H9 (cell line): ENCODE measurements at regions not wholly inside any gene's neighbourhood (a gene's known extent, or its start where the extent isn't known, plus 50 kb on each side); places are given as distances from the start of the nearest gene placed in this dataset.

ENCODE experiments used
- DNase-seq: peaks from one replicate; pipeline ENCODE4 v3.0.0-alpha.2; 2017
- H2AFZ ChIP-seq: one replicate; pipeline ENCODE4 v1.6.1; 2013; ENCODE audit warnings: mild to moderate bottlenecking, low read length, control low read depth, moderate library complexity
- H2AK5ac ChIP-seq: 2 replicates; pipeline ENCODE4 v1.6.1; 2013; ENCODE audit warnings: low read length, control low read depth, mixed read lengths; ENCODE audit not compliant: insufficient read length
- H2BK120ac ChIP-seq: one replicate; pipeline ENCODE4 v1.6.1; 2013; ENCODE audit warnings: low read depth, mild to moderate bottlenecking, low read length, control low read depth, inconsistent platforms; ENCODE audit not compliant: poor library complexity, severe bottlenecking
- H2BK12ac ChIP-seq: 2 replicates; pipeline ENCODE4 v1.6.1; 2013; ENCODE audit warnings: low read length, control low read depth, mixed read lengths, low read depth; ENCODE audit not compliant: insufficient read length
- H2BK15ac ChIP-seq: 2 replicates; pipeline ENCODE4 v1.6.1; 2013; ENCODE audit warnings: low read depth, low read length, control low read depth
- H2BK20ac ChIP-seq: one replicate; pipeline ENCODE4 v1.6.1; 2013; ENCODE audit warnings: low read depth, mild to moderate bottlenecking, low read length, control low read depth, inconsistent platforms; ENCODE audit not compliant: poor library complexity, severe bottlenecking
- H2BK5ac ChIP-seq: 2 replicates; pipeline ENCODE4 v1.6.1; 2013; ENCODE audit warnings: low read length, control low read depth, mixed read lengths; ENCODE audit not compliant: insufficient read length
- H3K14ac ChIP-seq: 2 replicates; pipeline ENCODE4 v1.6.1; 2013; ENCODE audit warnings: low read length, control low read depth; ENCODE audit not compliant: insufficient read depth
- H3K18ac ChIP-seq: 2 replicates; pipeline ENCODE4 v1.6.1; 2013; ENCODE audit warnings: low read depth, mild to moderate bottlenecking, mixed read lengths, low read length, control low read depth; ENCODE audit not compliant: insufficient read length
- H3K23ac ChIP-seq: 2 replicates; pipeline ENCODE4 v1.6.1; 2013; ENCODE audit warnings: low read length, control low read depth, mixed read lengths, low read depth; ENCODE audit not compliant: insufficient read length
- H3K23me2 ChIP-seq: 2 replicates; pipeline ENCODE4 v1.6.1; 2013; ENCODE audit warnings: low read depth, mild to moderate bottlenecking, mixed read lengths, low read length, control low read depth; ENCODE audit not compliant: insufficient read length, poor library complexity, severe bottlenecking
- H3K27ac ChIP-seq: 2 replicates; pipeline ENCODE4 v1.5.1; 2013; ENCODE audit warnings: low read length, control low read depth, mixed read lengths, low read depth; ENCODE audit not compliant: insufficient read length
- H3K27me3 ChIP-seq: 2 replicates; pipeline ENCODE4 v1.6.1; 2013; ENCODE audit warnings: low read length, control low read depth, inconsistent platforms; ENCODE audit not compliant: insufficient read depth
- H3K4ac ChIP-seq: 2 replicates; pipeline ENCODE4 v1.6.1; 2013; ENCODE audit warnings: low read depth, mild to moderate bottlenecking, control low read depth, inconsistent platforms, low read length, moderate library complexity
- H3K4me1 ChIP-seq: 2 replicates; pipeline ENCODE4 v1.6.1; 2013; ENCODE audit warnings: low read length, control low read depth, inconsistent platforms; ENCODE audit not compliant: insufficient read depth
- H3K4me2 ChIP-seq: 2 replicates; pipeline ENCODE4 v1.6.1; 2013; ENCODE audit warnings: low read length, control low read depth, mixed read lengths; ENCODE audit not compliant: insufficient read length, insufficient read depth
- H3K56ac ChIP-seq: 2 replicates; pipeline ENCODE4 v1.6.1; 2013; ENCODE audit warnings: low read depth, mild to moderate bottlenecking, mixed read lengths, low read length, control low read depth; ENCODE audit not compliant: insufficient read length
- H3K79me1 ChIP-seq: 2 replicates; pipeline ENCODE4 v1.6.1; 2013; ENCODE audit warnings: low read depth, mild to moderate bottlenecking, moderate library complexity, low read length, control low read depth, inconsistent platforms; ENCODE audit not compliant: insufficient read depth, poor library complexity, severe bottlenecking
- H3K79me2 ChIP-seq: 2 replicates; pipeline ENCODE4 v1.6.1; 2013; ENCODE audit warnings: low read length, control low read depth, inconsistent platforms; ENCODE audit not compliant: insufficient read depth
- H3K9ac ChIP-seq: 2 replicates; pipeline ENCODE4 v1.6.1; 2013; ENCODE audit warnings: low read length, control low read depth, mixed read lengths; ENCODE audit not compliant: insufficient read length; ENCODE audit errors: extremely low read depth
- H3K9me3 ChIP-seq: one replicate; pipeline ENCODE4 v1.6.1; 2013; ENCODE audit warnings: low read depth, low read length, inconsistent platforms; ENCODE audit not compliant: control insufficient read depth
- H3T11ph ChIP-seq: one replicate; pipeline ENCODE4 v1.6.1; 2013; ENCODE audit warnings: mild to moderate bottlenecking, low read length, control low read depth, inconsistent platforms
- H4K20me1 ChIP-seq: one replicate; pipeline ENCODE4 v1.6.1; 2013; ENCODE audit not compliant: control insufficient read depth, insufficient read length, insufficient read depth
- H4K5ac ChIP-seq: 2 replicates; pipeline ENCODE4 v1.6.1; 2013; ENCODE audit warnings: low read depth, mild to moderate bottlenecking, mixed read lengths, low read length, control low read depth; ENCODE audit not compliant: insufficient read length
- H4K8ac ChIP-seq: replicated peaks from 2 replicates; pipeline ENCODE4 v1.6.1; 2013; ENCODE audit warnings: low read length, control low read depth, mixed read lengths, low read depth; ENCODE audit not compliant: insufficient read length
- H4K91ac ChIP-seq: 2 replicates; pipeline ENCODE4 v1.6.1; 2013; ENCODE audit warnings: low read depth, mild to moderate bottlenecking, moderate library complexity, mixed read lengths, low read length, control low read depth; ENCODE audit not compliant: insufficient read length
- H3K27ac Mint-ChIP-seq, 3 experiments: 2 replicates in 2 of 3; 3 replicates in 1 of 3; pipeline ENCODE4 v1.8.0; 2020 to 2021; ENCODE audit warnings: mixed read lengths in 3 of 3, mild to moderate bottlenecking in 1 of 3, moderate library complexity in 1 of 3
- H3K27me3 Mint-ChIP-seq: 2 replicates; pipeline ENCODE4 v1.8.0; 2021; ENCODE audit warnings: low read depth, mild to moderate bottlenecking, moderate library complexity, mixed read lengths
- H3K36me3 Mint-ChIP-seq, 3 experiments: 2 replicates in 2 of 3; 3 replicates in 1 of 3; pipeline ENCODE4 v1.8.0; 2020 to 2021; ENCODE audit warnings: low read depth in 3 of 3, mixed read lengths in 3 of 3; ENCODE audit not compliant: insufficient read depth in 1 of 3
- H3K4me1 Mint-ChIP-seq, 2 experiments: 2 replicates each; pipeline ENCODE4 v1.8.0; 2020; ENCODE audit warnings: mixed read lengths in 2 of 2
- H3K4me3 Mint-ChIP-seq, 2 experiments: 2 replicates in 1 of 2; 3 replicates in 1 of 2; pipeline ENCODE4 v1.8.0; 2020 to 2021; ENCODE audit warnings: mild to moderate bottlenecking in 2 of 2, mixed read lengths in 2 of 2, moderate library complexity in 1 of 2
- H3K9me3 Mint-ChIP-seq, 2 experiments: 2 replicates in 1 of 2; 3 replicates in 1 of 2; pipeline ENCODE4 v1.8.0; 2020; ENCODE audit warnings: mild to moderate bottlenecking in 2 of 2, mixed read lengths in 2 of 2, moderate library complexity in 1 of 2
- WGBS: extraction: QIAGEN DNeasy Blood & Tissue Kit; methylation state at CpG from one replicate; pipeline ENCODE4 v1.1.7; 2013; ENCODE audit warnings: missing lambda C conversion rate, low lambda C conversion rate, mixed read lengths; ENCODE audit not compliant: insufficient read length; ENCODE audit errors: extremely low coverage; 5-methylcytosine and 5-hydroxymethylcytosine counted together
- TF ChIP-seq, protein P1 (sequence below): fragments of 200-600 bp; sonication (generic); conservative IDR thresholded peaks from 3 replicates; pipeline ENCODE4 v1.8.0; 2021; ENCODE audit warnings: antibody characterized with exemption, mild to moderate bottlenecking

DNA sequence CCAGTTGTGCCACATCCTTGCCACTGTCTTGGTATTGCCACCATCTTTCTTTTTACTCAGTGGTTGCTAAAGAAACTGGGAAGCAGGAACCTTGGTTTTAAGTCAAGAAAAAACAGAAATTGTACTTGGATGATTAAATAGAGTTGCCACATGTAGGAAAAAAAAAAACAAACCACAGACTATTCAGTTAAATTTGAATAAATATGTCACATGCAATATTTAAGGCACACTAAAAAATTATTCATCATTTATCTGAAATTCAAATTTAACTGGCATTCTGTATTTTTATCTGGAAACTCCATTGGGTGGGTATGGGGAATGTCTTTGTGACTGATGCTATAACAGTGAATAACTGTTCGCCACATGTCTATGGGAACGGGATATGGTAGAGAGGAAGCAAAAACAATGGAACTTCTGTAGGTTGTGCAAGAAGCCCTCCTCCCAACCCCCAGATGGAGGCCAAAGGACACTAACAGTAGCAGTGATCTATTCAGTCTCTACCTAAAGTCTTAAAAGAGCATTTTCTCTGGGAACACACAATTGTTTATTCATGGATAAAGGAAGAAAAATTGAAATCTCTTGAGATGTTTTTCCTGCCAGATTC lies 57.0 kb upstream of the PLAC8 start:
- H3K14ac ChIP-seq, result no peak overlapping the region
- Mint-ChIP-seq H3K27me3 (peaks cover 7% of the 10 kb centered on the region; the same call in 1 of the 2 replicates), H3K27ac (no peak overlapping the region), H3K4me3 (no peak overlapping the region), H3K9me3 (peaks cover 12 to 13% of the 10 kb centered on the region in 2 experiments; a peak in 4 of 5 replicates), H3K36me3 (peaks cover 0 to 7% (median 0%) of the 10 kb centered on the region in 3 experiments; a peak in 2 of 7 replicates), H3K4me1 (no peaks in the 10 kb centered on the region)
- TF ChIP-seq, protein P1, sequence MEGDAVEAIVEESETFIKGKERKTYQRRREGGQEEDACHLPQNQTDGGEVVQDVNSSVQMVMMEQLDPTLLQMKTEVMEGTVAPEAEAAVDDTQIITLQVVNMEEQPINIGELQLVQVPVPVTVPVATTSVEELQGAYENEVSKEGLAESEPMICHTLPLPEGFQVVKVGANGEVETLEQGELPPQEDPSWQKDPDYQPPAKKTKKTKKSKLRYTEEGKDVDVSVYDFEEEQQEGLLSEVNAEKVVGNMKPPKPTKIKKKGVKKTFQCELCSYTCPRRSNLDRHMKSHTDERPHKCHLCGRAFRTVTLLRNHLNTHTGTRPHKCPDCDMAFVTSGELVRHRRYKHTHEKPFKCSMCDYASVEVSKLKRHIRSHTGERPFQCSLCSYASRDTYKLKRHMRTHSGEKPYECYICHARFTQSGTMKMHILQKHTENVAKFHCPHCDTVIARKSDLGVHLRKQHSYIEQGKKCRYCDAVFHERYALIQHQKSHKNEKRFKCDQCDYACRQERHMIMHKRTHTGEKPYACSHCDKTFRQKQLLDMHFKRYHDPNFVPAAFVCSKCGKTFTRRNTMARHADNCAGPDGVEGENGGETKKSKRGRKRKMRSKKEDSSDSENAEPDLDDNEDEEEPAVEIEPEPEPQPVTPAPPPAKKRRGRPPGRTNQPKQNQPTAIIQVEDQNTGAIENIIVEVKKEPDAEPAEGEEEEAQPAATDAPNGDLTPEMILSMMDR, result no peak
- H2BK5ac ChIP-seq, result no peak overlapping the region
- H2BK20ac ChIP-seq, result no peak overlapping the region
- no peaks in the 10 kb centered on the region for H3K79me2 ChIP-seq
- DNase-seq, result no peak
- no peak overlapping the region for H3K56ac ChIP-seq
- H3K23ac ChIP-seq, result no peak overlapping the region
- H2AK5ac ChIP-seq, result no peak overlapping the region
- H3K9ac ChIP-seq, result no peak overlapping the region
- no peaks in the 10 kb centered on the region for H3K27me3 ChIP-seq
- H3T11ph ChIP-seq, result no peak overlapping the region
- no peaks in the 10 kb centered on the region for H3K4me1 ChIP-seq
- no peak overlapping the region for H3K4ac ChIP-seq
- H3K79me1 ChIP-seq, result no peaks in the 10 kb centered on the region
- no peaks in the 10 kb centered on the region for H3K23me2 ChIP-seq
- H4K20me1 ChIP-seq, result no peaks in the 10 kb centered on the region
- H2BK15ac ChIP-seq, result no peak overlapping the region
- no peak overlapping the region for H3K4me2 ChIP-seq
- H3K27ac ChIP-seq, result no peak overlapping the region
- H2BK120ac ChIP-seq, result no peak overlapping the region
- H3K18ac ChIP-seq, result peak overlapping the region; percentile 51
- no peak overlapping the region for H2AFZ ChIP-seq
- no peak overlapping the region for H4K8ac ChIP-seq
- no CpG with 5 or more reads among the region's 2 CpGs for WGBS
- no peaks in the 10 kb centered on the region for H3K9me3 ChIP-seq
- no peak overlapping the region for H4K91ac ChIP-seq
- H4K5ac ChIP-seq, result no peak overlapping the region
- H2BK12ac ChIP-seq, result no peak overlapping the region
